ENCODE measurements at regions not wholly inside any gene's neighbourhood (a gene's known extent, or its start where the extent isn't known, plus 50 kb on each side); places are given as distances from the start of the nearest gene placed in this dataset.

DNA sequence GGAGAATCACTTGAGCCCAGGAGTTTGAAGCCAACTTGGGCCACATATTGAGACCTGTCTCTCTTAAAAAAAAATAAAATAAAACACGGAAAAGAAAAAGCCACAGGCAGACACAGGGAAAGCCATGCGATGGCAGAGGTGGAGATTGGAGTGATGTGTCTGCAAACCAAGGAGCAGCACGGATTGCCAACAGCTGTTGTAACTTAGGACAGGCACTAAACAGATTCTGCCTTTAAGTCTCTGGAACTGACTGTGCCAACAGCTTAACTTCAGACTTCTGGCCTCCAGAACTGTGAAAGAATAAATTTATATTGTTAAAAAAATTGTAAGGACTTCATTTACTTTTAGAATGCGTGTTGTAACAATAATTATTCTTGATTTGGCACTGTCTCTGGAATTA is 318.5 kb upstream of the CHD1 start:
- TF ChIP-seq, protein P1, sequence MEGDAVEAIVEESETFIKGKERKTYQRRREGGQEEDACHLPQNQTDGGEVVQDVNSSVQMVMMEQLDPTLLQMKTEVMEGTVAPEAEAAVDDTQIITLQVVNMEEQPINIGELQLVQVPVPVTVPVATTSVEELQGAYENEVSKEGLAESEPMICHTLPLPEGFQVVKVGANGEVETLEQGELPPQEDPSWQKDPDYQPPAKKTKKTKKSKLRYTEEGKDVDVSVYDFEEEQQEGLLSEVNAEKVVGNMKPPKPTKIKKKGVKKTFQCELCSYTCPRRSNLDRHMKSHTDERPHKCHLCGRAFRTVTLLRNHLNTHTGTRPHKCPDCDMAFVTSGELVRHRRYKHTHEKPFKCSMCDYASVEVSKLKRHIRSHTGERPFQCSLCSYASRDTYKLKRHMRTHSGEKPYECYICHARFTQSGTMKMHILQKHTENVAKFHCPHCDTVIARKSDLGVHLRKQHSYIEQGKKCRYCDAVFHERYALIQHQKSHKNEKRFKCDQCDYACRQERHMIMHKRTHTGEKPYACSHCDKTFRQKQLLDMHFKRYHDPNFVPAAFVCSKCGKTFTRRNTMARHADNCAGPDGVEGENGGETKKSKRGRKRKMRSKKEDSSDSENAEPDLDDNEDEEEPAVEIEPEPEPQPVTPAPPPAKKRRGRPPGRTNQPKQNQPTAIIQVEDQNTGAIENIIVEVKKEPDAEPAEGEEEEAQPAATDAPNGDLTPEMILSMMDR (IDR thresholded peaks at IDR 0.05; ENCODE audit: insufficient read depth, low read length, poor library complexity, severe bottlenecking) = no peak
- H3K27me3 ChIP-seq (replicated peaks; ENCODE audit: control insufficient read depth, insufficient read depth, low read length) = no peaks in the 10 kb centered on the region
- no peaks in the 10 kb centered on the region for H3K36me3 ChIP-seq (ENCODE audit: control insufficient read depth, insufficient read depth, low read length)
- DNase-seq (ENCODE audit: extremely low read depth, insufficient read length) = no peak
- no peak overlapping the region for H3K4me3 ChIP-seq (replicated peaks; ENCODE audit: low read depth, low read length)

DNA sequence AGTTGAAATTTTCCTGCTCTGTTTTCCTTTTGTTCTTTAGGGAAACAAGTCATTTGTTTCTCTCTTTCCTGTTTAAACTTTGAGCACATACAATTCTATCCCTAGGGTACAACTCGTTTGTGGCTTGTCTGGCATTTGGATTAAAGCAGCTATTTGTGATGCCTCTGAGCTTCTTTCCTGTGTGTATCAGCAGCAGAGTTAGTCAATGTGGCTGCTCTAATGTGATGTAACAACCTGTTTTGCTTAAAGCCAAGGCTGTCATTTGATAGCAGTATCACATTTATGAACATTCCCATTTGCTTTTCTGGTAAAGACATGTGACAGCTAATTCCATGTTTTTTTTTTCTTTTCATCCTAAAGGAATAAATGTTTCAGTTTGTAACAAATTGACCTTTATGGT is 314.3 kb upstream of the CHD1 start:
- DNase-seq (ENCODE audit: extremely low read depth, insufficient read length) = no peak
- Histone ChIP-seq H3K36me3 (ENCODE audit: control insufficient read depth, insufficient read depth, low read length) (no peaks in the 10 kb centered on the region), H3K27me3 (replicated peaks; ENCODE audit: control insufficient read depth, insufficient read depth, low read length) (no peaks in the 10 kb centered on the region), H3K4me3 (replicated peaks; ENCODE audit: low read depth, low read length) (no peak overlapping the region)
- TF ChIP-seq, protein P1 (IDR thresholded peaks at IDR 0.05; ENCODE audit: insufficient read depth, low read length, poor library complexity, severe bottlenecking) = no peak

DNA sequence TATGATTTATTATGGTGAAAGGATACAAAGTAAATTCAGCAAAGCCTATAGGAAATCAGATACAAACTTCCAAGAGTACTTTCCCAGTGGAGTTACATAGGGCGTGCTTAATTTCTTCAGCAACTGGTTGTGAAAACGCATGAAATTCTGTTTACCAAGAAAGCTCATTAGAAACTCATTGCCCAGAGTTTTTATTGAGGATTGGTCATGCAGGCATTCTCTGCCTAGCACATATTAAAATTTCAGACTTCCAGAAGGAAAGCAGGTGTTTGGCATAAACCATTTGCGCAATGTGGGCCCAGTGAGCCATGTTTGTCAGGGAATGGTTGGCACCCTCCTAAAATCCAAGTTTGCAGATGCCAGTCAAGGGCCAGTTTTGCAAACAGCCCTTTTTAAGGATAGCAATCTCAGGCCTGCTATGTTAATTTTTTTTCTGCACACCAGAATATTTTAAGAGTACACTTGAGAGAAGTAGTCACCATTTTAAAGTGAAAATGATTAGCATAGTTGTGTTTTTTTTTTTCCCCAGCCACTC is 311.1 kb upstream of the CHD1 start:
- TF ChIP-seq, protein P1 (IDR thresholded peaks at IDR 0.05; ENCODE audit: insufficient read depth, low read length, poor library complexity, severe bottlenecking) = no peak
- Histone ChIP-seq H3K4me3 (replicated peaks; ENCODE audit: low read depth, low read length) (no peak overlapping the region), H3K36me3 (ENCODE audit: control insufficient read depth, insufficient read depth, low read length) (no peaks in the 10 kb centered on the region), H3K27me3 (replicated peaks; ENCODE audit: control insufficient read depth, insufficient read depth, low read length) (no peaks in the 10 kb centered on the region)
- DNase-seq (ENCODE audit: extremely low read depth, insufficient read length) = no peak

DNA sequence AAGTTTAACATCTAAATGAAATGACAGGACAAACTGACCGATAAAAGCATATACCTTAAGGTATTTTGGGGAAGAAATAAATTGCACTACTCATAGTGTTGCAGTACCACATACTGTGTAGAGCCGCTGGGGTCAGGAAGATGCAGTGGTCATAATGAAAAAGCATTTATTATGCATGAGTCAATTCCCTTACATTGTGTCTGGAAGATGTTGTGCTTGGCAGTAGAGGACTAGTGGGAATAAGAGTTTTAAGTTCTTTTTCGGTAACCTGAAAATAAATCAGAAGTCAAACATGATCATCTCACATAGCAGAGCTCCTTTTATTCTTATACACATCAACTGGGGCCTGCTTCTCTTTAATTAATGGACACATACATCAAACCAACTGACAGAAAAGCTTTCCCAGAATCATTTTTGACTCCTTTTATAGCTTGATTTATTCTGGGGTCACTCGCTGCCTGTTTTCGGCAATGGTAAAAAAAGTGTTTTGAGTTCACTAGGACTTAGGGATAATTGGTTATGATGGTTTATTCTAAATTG is 262.5 kb upstream of the CHD1 start:
- Histone ChIP-seq H3K27me3 (replicated peaks; ENCODE audit: control insufficient read depth, insufficient read depth, low read length) (no peaks in the 10 kb centered on the region), H3K36me3 (ENCODE audit: control insufficient read depth, insufficient read depth, low read length) (no peaks in the 10 kb centered on the region), H3K4me3 (replicated peaks; ENCODE audit: low read depth, low read length) (no peak overlapping the region)
- DNase-seq (ENCODE audit: extremely low read depth, insufficient read length) = no peak
- TF ChIP-seq, protein P1 (IDR thresholded peaks at IDR 0.05; ENCODE audit: insufficient read depth, low read length, poor library complexity, severe bottlenecking) = no peak

DNA sequence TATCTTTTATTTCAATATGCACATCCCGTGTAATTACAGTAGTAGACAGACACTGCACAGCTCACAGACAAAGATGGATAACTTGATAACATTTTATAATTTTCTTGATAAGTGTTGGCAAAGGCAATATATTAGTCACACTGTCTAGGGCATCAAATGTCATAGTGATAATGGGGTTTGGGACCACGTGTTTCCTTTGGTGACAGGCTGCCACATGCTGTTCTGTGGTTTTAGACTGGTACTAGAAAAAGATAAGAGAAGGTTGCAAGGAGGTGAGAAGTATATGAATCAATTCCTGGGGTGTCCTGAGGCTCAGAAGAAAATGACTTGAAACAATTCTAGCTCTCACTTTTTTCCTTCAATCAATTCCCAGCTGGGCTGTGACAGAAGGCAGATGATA is 258.8 kb upstream of the CHD1 start:
- H3K36me3 ChIP-seq (ENCODE audit: control insufficient read depth, insufficient read depth, low read length) = no peaks in the 10 kb centered on the region
- H3K27me3 ChIP-seq (replicated peaks; ENCODE audit: control insufficient read depth, insufficient read depth, low read length) = no peaks in the 10 kb centered on the region
- no peak for DNase-seq (ENCODE audit: extremely low read depth, insufficient read length)
- TF ChIP-seq, protein P1 (IDR thresholded peaks at IDR 0.05; ENCODE audit: insufficient read depth, low read length, poor library complexity, severe bottlenecking) = no peak
- H3K4me3 ChIP-seq (replicated peaks; ENCODE audit: low read depth, low read length) = no peak overlapping the region

DNA sequence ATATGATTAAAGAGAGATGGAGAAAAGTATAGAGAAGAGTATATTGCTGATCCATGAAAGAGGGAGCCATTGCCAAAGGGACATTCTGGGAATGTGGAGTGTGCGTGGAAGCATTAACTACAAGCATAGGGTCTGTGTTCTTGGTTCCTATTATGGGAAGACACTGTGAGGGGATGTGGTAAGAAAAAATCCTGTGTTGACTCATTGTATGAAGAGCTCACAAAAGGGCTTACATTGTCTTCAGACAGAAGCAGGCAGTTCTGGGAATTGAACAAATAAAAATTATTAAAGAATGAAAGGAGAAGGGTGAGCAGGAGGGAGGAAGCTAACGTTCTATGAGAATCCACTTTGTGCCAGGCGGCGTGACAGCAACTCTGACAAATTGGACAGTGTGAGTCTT is 250.4 kb upstream of the CHD1 start:
- Histone ChIP-seq H3K36me3 (ENCODE audit: control insufficient read depth, insufficient read depth, low read length) (no peaks in the 10 kb centered on the region), H3K4me3 (replicated peaks; ENCODE audit: low read depth, low read length) (no peak overlapping the region), H3K27me3 (replicated peaks; ENCODE audit: control insufficient read depth, insufficient read depth, low read length) (no peaks in the 10 kb centered on the region)
- DNase-seq (ENCODE audit: extremely low read depth, insufficient read length) = no peak
- TF ChIP-seq, protein P1 (IDR thresholded peaks at IDR 0.05; ENCODE audit: insufficient read depth, low read length, poor library complexity, severe bottlenecking) = no peak

All from GM06990 (cell line).